Ovary (tissue), 3 donors: ENCODE measurements at regions not wholly inside any gene's neighbourhood (a gene's known extent, or its start where the extent isn't known, plus 50 kb on each side); places are given as distances from the start of the nearest gene placed in this dataset.

ENCODE experiments used
- CTCF ChIP-seq, 3 donors: fragments of 450-650 bp in 2 of 3; fragments of 200-600 bp in 1 of 3; IDR thresholded peaks; one replicate each; pipeline versions ENCODE4 v1.5.1 to v1.8.0; 2016 to 2022; ENCODE audit warnings: antibody characterized with exemption in 3 of 3, mild to moderate bottlenecking in 1 of 3
- EP300 ChIP-seq: sonication (generic); formaldehyde crosslinking; IDR thresholded peaks from one replicate; pipeline ENCODE4 v1.6.1; 2017; ENCODE audit warnings: antibody characterized with exemption
- POLR2A ChIP-seq: fragments of 450-650 bp; IDR thresholded peaks from one replicate; pipeline ENCODE4 v1.6.1; 2017; ENCODE audit warnings: antibody characterized with exemption, mild to moderate bottlenecking, moderate library complexity
- donor health status: DM: no; HTN: no; CAD: no.

DNA sequence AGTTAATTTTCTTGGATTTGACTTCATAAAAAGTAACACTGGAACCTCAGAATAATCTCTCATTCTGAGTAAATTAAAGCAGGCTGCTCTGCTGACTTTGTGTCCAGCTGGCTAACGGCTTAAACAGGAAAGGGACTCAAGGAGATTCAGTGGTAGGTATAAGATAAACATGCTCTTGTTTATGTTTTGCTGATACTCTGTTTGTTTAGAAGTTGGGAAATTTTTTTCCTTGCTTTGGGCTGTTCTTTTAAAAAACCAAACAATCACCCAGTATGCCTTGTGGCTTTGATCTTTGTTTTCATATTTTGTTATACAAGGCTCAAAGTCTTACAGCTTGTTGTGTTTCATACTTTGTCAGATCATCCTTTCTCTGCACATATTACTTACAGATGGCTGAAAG, 237.6 kb upstream of the RIOK2 start:
- TF ChIP-seq EP300 (no peak), POLR2A (no peak), CTCF (IDR thresholded peaks at IDR 0.05) (no peak)
